Lower leg skin (tissue), 4 donors: ENCODE measurements at regions not wholly inside any gene's neighbourhood (a gene's known extent, or its start where the extent isn't known, plus 50 kb on each side); places are given as distances from the start of the nearest gene placed in this dataset.

Experiments used
- DNase-seq, 2 donors: peaks; one replicate each; pipeline ENCODE4 v3.0.0-alpha.2; 2019; ENCODE audit warnings: low spot score in 2 of 2
- H3K4me3 ChIP-seq: fragments of 200-600 bp; sonication (generic); 2 replicates; pipeline ENCODE4 v1.5.1; 2017; ENCODE audit warnings: mild to moderate bottlenecking, low read depth; ENCODE audit not compliant: poor library complexity, severe bottlenecking
- CTCF ChIP-seq, 3 donors: fragments of 450-650 bp; IDR thresholded peaks; one replicate each; pipeline ENCODE4 v1.5.1; 2016; ENCODE audit warnings: antibody characterized with exemption in 3 of 3, mild to moderate bottlenecking in 3 of 3, moderate library complexity in 2 of 3
- POLR2A ChIP-seq, 2 donors: fragments of 450-650 bp; IDR thresholded peaks; one replicate each; pipeline ENCODE4 v1.6.1; 2016 to 2017; ENCODE audit warnings: antibody characterized with exemption in 2 of 2, mild to moderate bottlenecking in 1 of 2, moderate library complexity in 1 of 2
- WGBS, 2 donors: methylation state at CpG; one replicate each; pipeline ENCODE4 v1.1.5; 2018; 5-methylcytosine and 5-hydroxymethylcytosine counted together
- intact Hi-C: fragments of 100-400 bp; cut with DNase I; formaldehyde crosslinking; loops from one replicate; pipeline ENCODE4 v1.15.0; 2023; ENCODE audit warnings: low total_unique reads

GRCh38 chr6:121855521-121855920, 420.1 kb downstream of the GJA1 start:
- intact Hi-C loops, result no loop called here
- H3K4me3 ChIP-seq, result no peak overlapping the region
- no peak for DNase-seq
- 92 to 98% methylated on average over 4 of the region's 4 CpGs for WGBS, 2 donors
- no peak for TF ChIP-seq POLR2A (IDR thresholded peaks at IDR 0.05)
- no peak for TF ChIP-seq CTCF (IDR thresholded peaks at IDR 0.05)

- TF ChIP-seq CTCF (IDR thresholded peaks at IDR 0.05), result no peak
- TF ChIP-seq POLR2A (IDR thresholded peaks at IDR 0.05), result no peak
- DNase-seq, result no peak
- H3K4me3 ChIP-seq, result no peak overlapping the region
- 79 to 86% methylated on average over 2 of the region's 2 CpGs for WGBS, 2 donors
- intact Hi-C loops, result no loop called here
These were observed 420.9 kb downstream of the GJA1 start for GRCh38 chr6:121856296-121856695.

- intact Hi-C loops, result no loop called here
- TF ChIP-seq POLR2A (IDR thresholded peaks at IDR 0.05) (no peak), CTCF (IDR thresholded peaks at IDR 0.05) (no peak)
- WGBS, 2 donors, result 84 to 93% methylated on average over 2 of the region's 2 CpGs
- no peak for DNase-seq
- no peak overlapping the region for H3K4me3 ChIP-seq
These were observed 422.1 kb downstream of the GJA1 start for GRCh38 chr6:121857551-121857950.

GRCh38 chr6:121858310-121858709, 422.9 kb downstream of the GJA1 start:
- intact Hi-C loops, result no loop called here
- no peak for TF ChIP-seq CTCF (IDR thresholded peaks at IDR 0.05)
- no peak for TF ChIP-seq POLR2A (IDR thresholded peaks at IDR 0.05)
- H3K4me3 ChIP-seq, result no peak overlapping the region
- WGBS, 2 donors, result 88 to 97% methylated on average over 4 of the region's 4 CpGs
- no peak for DNase-seq

DNA sequence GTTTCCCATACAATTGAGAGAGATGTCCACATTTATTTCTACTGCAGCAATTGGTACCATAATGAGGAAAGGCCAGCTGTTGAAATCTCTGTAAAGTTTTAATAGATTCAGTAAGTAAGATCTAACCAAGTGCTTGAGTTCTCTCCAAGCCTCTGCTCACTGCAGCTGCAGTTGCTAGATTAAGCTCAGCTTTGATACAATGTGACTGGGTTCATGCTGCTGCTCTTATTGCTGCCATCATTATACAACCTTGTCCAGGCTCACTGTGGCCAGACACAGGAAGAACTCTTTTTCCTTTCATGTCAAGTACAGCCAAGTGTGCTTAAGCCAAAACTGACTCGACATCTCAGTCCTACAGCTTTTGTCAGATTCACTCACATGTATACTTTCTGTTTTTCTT, 423.5 kb downstream of the GJA1 start:
- no peak for DNase-seq
- WGBS, 2 donors, result 34 to 55% methylated on average over 1 of the region's 1 CpG
- H3K4me3 ChIP-seq, result no peak overlapping the region
- no peak for TF ChIP-seq POLR2A (IDR thresholded peaks at IDR 0.05)
- TF ChIP-seq CTCF (IDR thresholded peaks at IDR 0.05), result no peak
- intact Hi-C loops, result no loop called here

DNA sequence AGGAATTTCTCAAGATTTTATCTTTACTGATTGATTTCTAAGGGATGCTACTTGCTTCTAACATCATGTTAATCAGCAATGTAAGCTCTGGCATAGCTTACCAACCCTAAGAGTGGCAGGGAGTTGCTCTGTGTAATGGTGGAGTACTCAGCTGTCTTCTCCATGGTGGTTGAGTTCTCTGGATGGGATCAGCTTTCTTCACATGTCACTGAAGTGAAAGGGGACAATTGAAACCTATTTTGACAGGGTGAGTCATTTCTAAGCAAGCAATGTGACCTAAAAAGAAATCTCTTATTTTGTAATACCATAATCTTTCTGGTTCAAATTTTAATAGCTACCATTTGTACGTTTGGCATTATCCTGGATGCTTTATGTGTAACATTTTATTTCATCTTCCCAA, 430.4 kb downstream of the GJA1 start:
- intact Hi-C loops, result no loop called here
- WGBS, 2 donors, result 47 to 57% methylated on average over 1 of the region's 1 CpG
- TF ChIP-seq POLR2A (IDR thresholded peaks at IDR 0.05), result no peak
- TF ChIP-seq CTCF (IDR thresholded peaks at IDR 0.05), result no peak
- no peak overlapping the region for H3K4me3 ChIP-seq
- DNase-seq, result no peak
